ENCODE measurements at regions not wholly inside any gene's neighbourhood (a gene's known extent, or its start where the extent isn't known, plus 50 kb on each side); places are given as distances from the start of the nearest gene placed in this dataset.
"Not testable (repeated sequence)": the region's sequence is repeated elsewhere in the genome, so short reads cannot be mapped to it uniquely, and the experiment has no call there.

DNA sequence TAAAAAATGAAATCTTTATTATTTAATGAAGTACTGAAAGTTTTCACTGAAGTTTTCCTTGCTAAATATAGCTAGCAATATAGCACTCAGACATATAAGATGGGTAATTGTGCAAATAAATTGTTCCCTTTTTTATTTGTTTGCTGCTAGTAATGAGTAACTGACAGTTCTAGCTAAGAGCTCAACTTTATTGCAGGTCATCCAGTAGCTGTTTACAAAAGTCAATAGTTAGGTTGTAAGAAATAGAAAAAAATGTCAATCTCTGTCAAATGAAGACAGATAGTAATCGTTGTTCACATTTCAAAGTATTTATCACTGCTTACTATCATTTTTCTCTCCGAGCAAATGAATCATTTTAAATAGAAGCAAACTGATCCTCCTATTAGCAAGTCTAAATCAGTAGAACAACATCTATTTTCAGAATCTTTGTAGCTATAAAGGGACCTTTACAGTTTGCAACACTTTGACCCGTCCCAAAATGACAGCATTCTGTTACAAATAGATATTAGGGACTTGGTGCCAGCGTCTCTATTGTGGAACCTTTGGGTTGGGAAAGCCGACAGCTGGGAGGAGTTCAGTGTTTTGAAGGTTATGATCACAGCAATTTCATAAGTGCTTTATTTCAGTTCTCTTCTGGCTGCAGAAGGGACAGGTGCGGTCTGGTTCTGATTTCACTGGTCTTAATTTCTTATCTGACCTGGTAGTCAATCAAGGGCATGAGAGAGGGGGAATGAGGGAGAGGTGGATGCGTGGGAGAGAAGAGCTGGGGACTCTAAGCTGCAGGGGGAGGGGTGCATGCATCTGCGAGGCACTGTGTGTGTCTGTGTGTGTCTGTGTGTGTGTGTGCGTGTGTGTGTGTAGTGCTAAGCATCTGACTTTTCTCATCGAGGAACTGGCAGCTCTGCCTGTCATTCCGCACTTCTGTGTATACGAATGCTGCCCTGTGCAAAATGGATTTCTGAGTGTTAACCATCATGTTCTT is 227.9 kb upstream of the PITX2 start:
- DNase-seq: no peak

GRCh38 chr4:110851989-110852388 is 229.1 kb upstream of the PITX2 start:
- DNase-seq: no peak

- DNase-seq: no peak
Observed at GRCh38 chr4:110852793-110853192, 229.9 kb upstream of the PITX2 start.

GRCh38 chr4:110853242-110853641 is 230.4 kb upstream of the PITX2 start:
- no peak for DNase-seq

DNA sequence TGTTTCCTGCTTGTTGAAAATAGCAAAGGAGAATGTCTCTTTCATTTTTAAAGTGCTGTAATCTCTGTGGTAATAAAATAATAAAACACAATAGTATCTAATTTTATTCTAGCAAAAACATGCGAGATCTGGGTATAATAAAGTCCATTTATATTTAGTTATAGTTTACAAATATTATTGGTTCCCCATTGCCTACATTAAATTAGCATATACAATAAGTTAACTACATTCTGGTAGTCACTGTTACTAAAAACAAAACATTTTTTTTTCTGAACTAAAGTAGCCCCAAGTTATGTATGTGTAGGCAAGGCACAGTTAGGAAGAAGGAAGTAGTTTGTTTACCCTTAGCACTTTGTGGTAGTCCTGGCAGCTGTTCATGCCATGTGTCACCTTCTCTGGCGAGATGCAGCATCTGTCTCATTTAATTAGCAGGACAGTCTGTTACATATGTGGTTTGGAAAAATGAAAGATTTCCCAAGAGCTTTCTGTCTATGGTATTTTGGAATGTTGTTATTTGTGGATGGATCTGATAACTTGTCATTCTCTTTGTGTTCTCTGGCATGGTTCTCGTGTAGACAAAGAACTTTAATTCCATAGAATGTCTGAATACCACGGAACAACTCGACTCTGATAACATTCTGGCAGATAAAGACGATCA is 231.3 kb upstream of the PITX2 start:
- no peak for DNase-seq

GRCh38 chr4:110860125-110860524 is 237.2 kb upstream of the PITX2 start:
- no peak for DNase-seq

DNA sequence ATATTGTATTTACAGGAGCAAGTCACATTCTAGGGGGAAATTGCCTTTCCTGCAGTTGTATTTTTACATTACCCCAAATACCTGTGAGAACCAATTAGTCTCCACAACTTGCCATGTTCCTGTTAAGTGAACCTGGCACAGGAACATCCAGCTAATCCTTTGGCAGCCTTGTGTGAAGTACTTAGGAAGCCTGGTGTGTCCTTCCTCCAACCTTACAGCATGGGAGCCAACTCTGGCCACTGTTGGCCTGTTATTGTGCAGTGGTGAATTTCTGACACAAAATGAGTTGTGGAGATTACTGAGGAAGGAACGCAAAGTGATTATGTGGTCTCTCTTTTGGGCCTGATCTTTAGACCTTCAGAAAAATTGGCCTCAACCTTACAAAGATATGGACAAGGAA is 238.0 kb upstream of the PITX2 start:
- DNase-seq: no peak

- no peak for DNase-seq
Observed at GRCh38 chr4:110865611-110866259, 242.9 kb upstream of the PITX2 start.

- DNase-seq: no peak
Observed at GRCh38 chr4:110867251-110867960, 244.5 kb upstream of the PITX2 start.

DNA sequence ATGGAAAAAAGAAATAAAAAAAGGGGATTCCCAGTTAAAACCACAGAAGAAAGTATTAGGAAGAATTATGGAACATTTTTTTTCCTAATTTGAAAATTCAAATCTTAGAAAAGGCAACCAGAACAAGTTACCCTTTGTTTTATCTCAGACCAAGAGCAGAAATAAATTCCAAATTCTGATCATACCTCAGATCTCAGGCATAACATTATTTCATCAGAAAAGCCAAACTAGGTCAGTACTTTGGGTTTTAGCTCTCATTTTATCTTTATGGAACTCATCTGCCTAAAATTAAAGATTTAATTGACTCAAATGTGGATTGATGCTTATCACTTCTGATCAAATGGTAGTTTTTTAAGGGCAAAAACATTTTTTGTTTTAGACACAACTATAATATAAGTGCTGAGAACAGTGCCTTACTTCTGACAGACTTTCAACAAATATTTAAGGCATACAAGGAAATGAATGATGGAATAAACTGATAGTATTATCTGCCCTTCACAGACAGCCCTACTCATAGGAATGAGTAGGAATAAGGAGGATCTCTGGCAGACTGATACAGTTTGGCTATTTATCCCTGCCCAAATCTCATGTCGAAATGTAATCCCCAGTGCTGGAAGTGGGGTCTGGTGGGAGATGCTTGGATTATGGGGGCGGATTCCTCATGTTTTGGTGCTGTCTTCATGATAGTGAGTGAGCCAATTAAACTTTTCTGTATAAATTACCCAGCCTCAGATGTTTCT is 245.3 kb upstream of the PITX2 start:
- DNase-seq: no peak

- DNase-seq: no peak
Observed at GRCh38 chr4:110869114-110869513, 246.2 kb upstream of the PITX2 start.

- no peak for DNase-seq
Observed at GRCh38 chr4:110869862-110870572, 247.1 kb upstream of the PITX2 start.

- not testable (repeated sequence) for DNase-seq
Observed at GRCh38 chr4:110876214-110876613, 253.3 kb upstream of the PITX2 start.

DNA sequence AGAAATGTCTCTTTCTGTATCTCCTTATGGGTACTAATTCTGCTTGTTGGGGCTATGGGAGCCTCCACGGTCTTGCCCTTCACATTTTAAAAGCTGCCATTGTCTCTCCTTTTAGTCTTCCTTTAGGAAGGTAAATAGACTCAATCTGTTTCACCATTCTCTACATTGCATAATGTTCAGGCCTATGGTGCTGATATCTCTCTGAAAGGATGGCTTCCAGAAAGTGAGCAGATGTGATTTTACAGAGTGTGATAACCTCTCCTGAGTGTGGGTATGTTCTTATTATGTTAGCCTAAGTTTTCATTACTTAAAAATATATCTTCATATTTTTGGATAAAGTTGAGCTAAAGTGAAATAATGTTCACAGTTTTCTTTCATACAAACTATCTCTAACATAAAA is 254.0 kb upstream of the PITX2 start:
- DNase-seq: no peak

GRCh38 chr4:110877778-110878370 is 255.0 kb upstream of the PITX2 start:
- no peak for DNase-seq

DNA sequence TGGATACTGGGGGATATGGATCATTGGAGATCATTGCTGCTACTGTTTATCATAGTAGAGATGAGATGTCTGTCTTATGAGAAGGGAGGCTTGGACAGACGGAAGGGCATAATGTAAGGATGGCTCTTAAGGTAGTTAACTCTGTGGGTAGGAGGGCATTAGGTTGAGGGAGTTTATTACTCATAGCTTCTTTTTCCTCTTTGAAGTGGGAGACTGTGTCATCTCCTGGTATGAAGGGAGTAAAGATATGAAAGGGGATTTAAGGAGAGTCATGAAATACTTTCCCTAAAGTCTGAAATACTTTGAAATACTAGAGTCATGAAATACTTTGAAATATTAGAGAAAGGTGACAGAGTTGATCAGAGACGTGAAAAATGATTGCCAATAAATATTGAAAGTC is 255.5 kb upstream of the PITX2 start:
- no peak for DNase-seq

DNA sequence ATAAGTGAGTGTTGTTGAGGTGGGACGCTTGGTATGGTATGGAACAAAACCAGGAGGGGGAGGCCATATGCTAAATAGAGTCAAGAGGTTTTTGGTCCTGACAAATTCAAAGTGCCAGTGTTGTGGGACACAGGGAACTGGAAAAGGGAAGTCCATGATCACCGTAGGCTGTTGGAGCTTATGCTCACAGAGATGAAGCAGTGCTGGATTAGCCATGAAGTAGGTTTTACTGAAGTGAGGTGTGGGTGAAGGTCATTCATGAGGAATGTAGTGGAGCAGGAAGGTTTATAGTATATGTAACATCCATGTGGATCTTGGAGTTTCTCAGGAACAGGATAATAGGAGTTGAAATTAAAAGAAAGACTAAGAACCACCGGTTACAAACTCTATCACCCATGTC is 256.1 kb upstream of the PITX2 start:
- DNase-seq: no peak

- DNase-seq: no peak
Observed at GRCh38 chr4:110886270-110886669, 263.4 kb upstream of the PITX2 start.

- DNase-seq: no peak
Observed at GRCh38 chr4:110886856-110887255, 264.0 kb upstream of the PITX2 start.

DNA sequence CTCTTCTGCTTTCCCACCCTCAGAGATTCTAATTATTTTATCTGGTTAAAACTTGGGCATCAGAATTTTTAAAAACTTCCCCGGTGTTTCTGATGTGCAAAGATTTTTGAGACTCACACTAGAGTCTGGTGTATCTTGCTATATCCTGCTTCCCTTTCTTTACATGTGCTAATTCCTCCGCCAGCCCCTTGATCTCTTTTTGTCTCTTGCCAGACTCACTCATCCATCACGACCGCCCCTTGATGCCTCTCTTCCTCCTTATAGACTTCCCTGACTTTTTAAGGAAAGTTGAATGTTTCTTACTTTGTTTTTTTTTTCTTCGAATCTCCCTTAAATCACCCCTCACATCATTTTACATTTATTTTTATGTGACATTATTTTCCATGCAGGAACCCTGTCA is 274.9 kb upstream of the PITX2 start:
- DNase-seq: no peak

DNA sequence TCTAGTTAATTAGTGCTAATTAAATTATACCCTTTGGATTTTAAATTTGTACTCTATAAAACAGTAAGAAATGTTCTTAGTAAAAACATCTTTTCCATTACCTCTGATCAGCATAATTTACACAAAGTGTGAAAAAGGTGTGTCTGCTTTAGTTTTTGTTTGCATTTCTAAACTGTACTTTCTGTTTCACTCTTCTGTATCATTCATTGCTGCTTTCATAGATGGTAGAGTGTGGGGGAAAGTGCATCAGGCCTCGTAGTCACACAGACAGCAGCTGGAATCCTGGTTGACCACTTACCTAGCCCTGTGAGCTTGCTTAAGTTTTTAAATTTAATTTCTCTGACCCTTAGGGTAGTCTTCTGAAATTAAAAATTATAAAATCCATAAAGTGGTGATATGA is 275.4 kb upstream of the PITX2 start:
- DNase-seq: no peak
